Activated naive CD8-positive, alpha-beta T cell treated with anti-CD3 and anti-CD28 coated beads for 36 hours (primary cell): ENCODE measurements at regions not wholly inside any gene's neighbourhood (a gene's known extent, or its start where the extent isn't known, plus 50 kb on each side); places are given as distances from the start of the nearest gene placed in this dataset.
"Not testable (repeated sequence)": the region's sequence is repeated elsewhere in the genome, so short reads cannot be mapped to it uniquely, and the experiment has no call there.

Experiments
- DNase-seq: peaks from one replicate; pipeline ENCODE4 v3.0.0; 2021
- H3K27ac Mint-ChIP-seq: one replicate; pipeline ENCODE4 v1.8.0; 2022; ENCODE audit warnings: mild to moderate bottlenecking, moderate library complexity, mixed read lengths
- H3K27me3 Mint-ChIP-seq: one replicate; pipeline ENCODE4 v1.8.0; 2022; ENCODE audit warnings: mild to moderate bottlenecking, mixed read lengths
- H3K36me3 Mint-ChIP-seq: one replicate; pipeline ENCODE4 v1.8.0; 2021; ENCODE audit warnings: mild to moderate bottlenecking, mixed read lengths
- H3K4me1 Mint-ChIP-seq: one replicate; pipeline ENCODE4 v1.8.0; 2021; ENCODE audit warnings: mixed read lengths
- H3K4me3 Mint-ChIP-seq: one replicate; pipeline ENCODE4 v1.8.0; 2022; ENCODE audit warnings: mild to moderate bottlenecking, moderate library complexity, mixed read lengths
- H3K9me3 Mint-ChIP-seq: one replicate; pipeline ENCODE4 v1.8.0; 2022; ENCODE audit warnings: mixed read lengths

GRCh38 chrX:63285375-63285774 is 65.8 kb downstream of the SPIN4 start:
- Mint-ChIP-seq H3K36me3 (no peaks in the 10 kb centered on the region), H3K4me1 (no peaks in the 10 kb centered on the region), H3K4me3 (no peak overlapping the region), H3K9me3 (peaks cover 7% of the 10 kb centered on the region), H3K27ac (no peak overlapping the region), H3K27me3 (no peaks in the 10 kb centered on the region)
- no peak for DNase-seq

DNA sequence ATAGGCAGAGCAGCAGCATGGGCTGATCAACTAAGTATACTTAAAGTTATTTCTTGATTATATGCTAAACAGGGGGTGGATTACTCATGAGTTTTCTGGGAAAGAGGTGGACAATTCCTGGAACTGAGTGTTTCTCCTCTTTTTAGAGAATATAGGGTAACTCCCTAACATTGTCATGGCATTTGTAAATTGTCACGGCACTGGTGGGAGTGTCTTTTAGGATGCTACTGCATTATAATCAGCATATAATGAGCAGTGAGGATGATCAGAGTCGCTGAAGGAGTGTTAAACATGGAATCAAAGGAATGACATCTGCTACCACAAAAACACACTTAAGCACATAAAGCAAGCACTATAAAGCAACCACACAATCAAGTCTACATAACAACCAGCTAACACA is 66.5 kb downstream of the SPIN4 start:
- DNase-seq = no peak
- Mint-ChIP-seq H3K4me3 (no peak overlapping the region), H3K36me3 (no peaks in the 10 kb centered on the region), H3K27ac (no peak overlapping the region), H3K27me3 (no peaks in the 10 kb centered on the region), H3K9me3 (peaks cover 6% of the 10 kb centered on the region), H3K4me1 (no peaks in the 10 kb centered on the region)

DNA sequence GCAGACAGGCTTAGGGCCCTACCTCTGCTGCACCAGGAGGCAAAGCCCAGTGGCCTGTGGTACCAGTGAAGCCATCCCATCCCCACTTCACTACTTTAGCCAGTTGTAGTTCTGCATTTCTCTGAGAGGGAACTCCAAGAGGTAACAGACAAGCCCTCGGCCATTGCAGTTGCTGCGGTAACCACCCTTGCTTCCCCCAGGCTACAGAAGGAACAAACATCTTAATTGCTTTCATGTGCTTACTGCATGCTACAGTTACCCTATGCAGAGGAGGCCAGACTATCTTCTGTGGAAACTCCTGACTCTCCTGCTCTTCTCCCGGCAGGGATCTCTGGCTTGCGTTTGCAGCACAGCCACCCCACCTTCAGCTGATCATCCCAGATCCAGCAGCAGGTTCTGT is 67.8 kb downstream of the SPIN4 start:
- Mint-ChIP-seq H3K4me1 (no peaks in the 10 kb centered on the region), H3K9me3 (peaks cover 4% of the 10 kb centered on the region), H3K27ac (no peak overlapping the region), H3K4me3 (no peak overlapping the region), H3K27me3 (no peaks in the 10 kb centered on the region), H3K36me3 (no peaks in the 10 kb centered on the region)
- DNase-seq = no peak

DNA sequence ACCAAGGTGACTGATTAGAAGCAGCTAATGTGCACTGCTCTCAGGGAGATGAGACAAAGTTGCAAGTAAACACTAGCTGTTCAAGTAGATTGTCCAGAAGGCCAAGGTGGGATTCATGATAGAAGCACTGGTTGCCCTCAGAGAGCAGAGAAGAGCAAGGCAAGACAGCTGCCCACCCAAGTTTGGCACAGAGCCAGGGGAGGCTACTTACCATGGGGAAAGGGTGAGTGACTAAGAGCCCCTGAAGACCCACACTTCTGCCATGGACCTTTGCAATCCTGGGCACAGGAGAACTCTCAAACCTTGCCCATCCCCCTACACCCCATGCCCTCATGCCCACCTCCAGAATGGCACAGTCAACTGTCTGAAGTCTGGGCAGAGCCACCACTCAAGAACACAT is 68.3 kb downstream of the SPIN4 start:
- no peak for DNase-seq
- H3K4me3 Mint-ChIP-seq = no peak overlapping the region
- no peaks in the 10 kb centered on the region for H3K4me1 Mint-ChIP-seq
- H3K36me3 Mint-ChIP-seq = no peaks in the 10 kb centered on the region
- no peaks in the 10 kb centered on the region for H3K27me3 Mint-ChIP-seq
- no peak overlapping the region for H3K27ac Mint-ChIP-seq
- peaks cover 2% of the 10 kb centered on the region for H3K9me3 Mint-ChIP-seq

DNA sequence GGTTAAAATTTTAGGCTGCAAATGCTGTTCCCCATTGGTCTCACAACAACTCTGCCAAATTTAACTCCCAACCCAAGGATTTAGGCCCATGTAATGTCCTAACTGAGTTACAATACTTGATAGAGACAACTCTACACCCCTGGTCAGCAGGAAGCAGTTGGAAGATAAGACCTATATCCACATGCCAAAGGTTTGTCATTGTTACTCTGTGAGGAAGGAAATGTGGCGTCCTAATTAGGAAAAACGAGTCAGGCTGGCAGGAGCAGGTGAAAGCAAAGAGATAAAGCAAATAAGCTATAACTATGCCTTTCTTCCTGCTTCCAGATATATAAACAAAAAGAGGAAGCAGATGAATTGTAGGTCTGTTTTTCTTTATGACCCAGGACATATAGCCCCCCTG is 69.1 kb downstream of the SPIN4 start:
- no peak for DNase-seq
- H3K4me1 Mint-ChIP-seq = no peaks in the 10 kb centered on the region
- H3K36me3 Mint-ChIP-seq = no peaks in the 10 kb centered on the region
- no peak overlapping the region for H3K4me3 Mint-ChIP-seq
- H3K27me3 Mint-ChIP-seq = no peaks in the 10 kb centered on the region
- H3K9me3 Mint-ChIP-seq = no peaks in the 10 kb centered on the region
- H3K27ac Mint-ChIP-seq = no peak overlapping the region

GRCh38 chrX:63281465-63281864 is 69.7 kb downstream of the SPIN4 start:
- no peak for DNase-seq
- Mint-ChIP-seq H3K27me3 (no peaks in the 10 kb centered on the region), H3K9me3 (no peaks in the 10 kb centered on the region), H3K27ac (no peak overlapping the region), H3K4me3 (no peak overlapping the region), H3K4me1 (no peaks in the 10 kb centered on the region), H3K36me3 (no peaks in the 10 kb centered on the region)

GRCh38 chrX:63277394-63277793 is 73.7 kb downstream of the SPIN4 start:
- H3K36me3 Mint-ChIP-seq, H3K9me3 Mint-ChIP-seq, H3K27me3 Mint-ChIP-seq, H3K4me3 Mint-ChIP-seq, H3K27ac Mint-ChIP-seq, H3K4me1 Mint-ChIP-seq, DNase-seq: not testable (repeated sequence)

GRCh38 chrX:63275127-63275526 is 76.0 kb downstream of the SPIN4 start:
- no peaks in the 10 kb centered on the region for H3K36me3 Mint-ChIP-seq
- H3K4me3 Mint-ChIP-seq = no peak overlapping the region
- no peaks in the 10 kb centered on the region for H3K4me1 Mint-ChIP-seq
- DNase-seq = peak; percentile 1
- H3K27me3 Mint-ChIP-seq = no peaks in the 10 kb centered on the region
- H3K27ac Mint-ChIP-seq = no peak overlapping the region
- H3K9me3 Mint-ChIP-seq = no peaks in the 10 kb centered on the region

GRCh38 chrX:63270873-63271272 is 80.3 kb downstream of the SPIN4 start:
- Mint-ChIP-seq H3K9me3 (no peaks in the 10 kb centered on the region), H3K27me3 (no peaks in the 10 kb centered on the region), H3K36me3 (no peaks in the 10 kb centered on the region), H3K4me3 (no peak overlapping the region), H3K27ac (no peak overlapping the region), H3K4me1 (no peaks in the 10 kb centered on the region)
- DNase-seq = no peak

DNA sequence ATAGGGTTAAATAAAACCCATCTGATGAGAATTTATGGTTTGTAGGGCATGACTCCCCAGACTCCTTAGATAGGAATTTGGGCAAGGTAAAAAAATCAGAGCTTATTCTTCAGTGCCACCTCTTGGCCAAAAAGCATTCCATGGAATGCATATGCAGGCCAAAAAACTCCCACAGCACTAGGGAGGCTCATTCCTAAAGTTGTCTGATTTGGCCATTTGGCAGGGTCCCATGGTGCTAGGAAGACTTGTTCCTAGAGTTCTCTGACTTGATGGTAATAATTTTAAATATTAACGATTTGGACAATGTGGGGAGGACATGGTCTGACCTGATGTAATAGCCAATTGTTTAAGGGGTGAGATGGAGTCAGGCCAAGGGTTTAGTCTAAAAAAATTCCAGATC is 93.0 kb downstream of the SPIN4 start:
- peaks cover 2% of the 10 kb centered on the region for H3K9me3 Mint-ChIP-seq
- no peak overlapping the region for H3K4me3 Mint-ChIP-seq
- H3K4me1 Mint-ChIP-seq = no peaks in the 10 kb centered on the region
- H3K36me3 Mint-ChIP-seq = no peaks in the 10 kb centered on the region
- no peaks in the 10 kb centered on the region for H3K27me3 Mint-ChIP-seq
- H3K27ac Mint-ChIP-seq = no peak overlapping the region
- DNase-seq = no peak

GRCh38 chrX:63250253-63250868 is 100.8 kb downstream of the SPIN4 start:
- no peaks in the 10 kb centered on the region for H3K36me3 Mint-ChIP-seq
- H3K4me1 Mint-ChIP-seq = no peaks in the 10 kb centered on the region
- DNase-seq = peak; percentile 11
- no peaks in the 10 kb centered on the region for H3K27me3 Mint-ChIP-seq
- H3K4me3 Mint-ChIP-seq = no peak overlapping the region
- H3K9me3 Mint-ChIP-seq = no peaks in the 10 kb centered on the region
- H3K27ac Mint-ChIP-seq = no peak overlapping the region

- H3K4me3 Mint-ChIP-seq, H3K27me3 Mint-ChIP-seq, H3K27ac Mint-ChIP-seq, H3K9me3 Mint-ChIP-seq, H3K36me3 Mint-ChIP-seq, DNase-seq, H3K4me1 Mint-ChIP-seq: not testable (repeated sequence)
Observed at GRCh38 chrX:63242689-63243088, 108.4 kb downstream of the SPIN4 start.

DNA sequence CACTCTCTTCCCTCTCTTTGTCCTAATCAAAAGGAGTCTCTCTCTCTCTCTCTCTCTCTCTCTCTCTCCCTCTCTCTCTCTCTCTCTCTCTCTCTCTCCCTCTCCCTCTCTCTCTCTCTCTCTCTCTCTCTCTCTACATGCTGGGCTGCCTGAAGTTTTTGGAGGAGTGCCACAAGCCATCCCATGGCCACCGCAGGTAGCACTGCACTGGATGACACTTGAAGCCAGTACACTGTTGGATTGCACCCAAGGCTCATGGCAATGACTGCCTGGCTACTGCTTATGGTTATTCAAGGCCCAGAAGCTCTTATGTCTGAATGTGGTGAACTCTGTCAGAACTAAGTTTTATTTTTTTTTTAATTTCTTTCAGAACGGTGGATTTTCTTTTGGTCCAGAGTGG is 115.2 kb downstream of the SPIN4 start:
- DNase-seq, H3K4me1 Mint-ChIP-seq, H3K27ac Mint-ChIP-seq, H3K4me3 Mint-ChIP-seq, H3K27me3 Mint-ChIP-seq, H3K9me3 Mint-ChIP-seq, H3K36me3 Mint-ChIP-seq: not testable (repeated sequence)

DNA sequence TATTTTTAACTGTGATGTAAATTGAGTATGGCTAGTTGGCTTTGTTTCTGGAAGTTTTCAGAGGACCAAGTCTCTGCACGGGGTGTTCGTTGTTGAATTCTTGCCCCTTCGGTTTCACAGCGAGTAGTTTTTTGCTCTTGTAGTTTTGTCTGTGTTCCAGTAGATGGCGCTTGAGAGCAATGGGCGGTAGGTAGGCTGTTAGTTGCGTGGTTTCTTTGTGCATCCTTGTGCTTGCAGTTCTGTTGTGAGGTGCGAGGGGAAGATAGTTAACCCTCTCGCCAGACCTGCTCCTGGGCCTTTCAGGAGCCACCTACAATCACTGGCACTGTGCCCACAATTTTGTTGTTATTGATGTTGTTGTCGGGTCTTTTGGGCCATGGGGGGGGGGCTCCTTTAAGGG is 118.1 kb downstream of the SPIN4 start:
- not testable (repeated sequence) for H3K9me3 Mint-ChIP-seq, H3K27ac Mint-ChIP-seq, DNase-seq, H3K27me3 Mint-ChIP-seq, H3K36me3 Mint-ChIP-seq, H3K4me3 Mint-ChIP-seq, H3K4me1 Mint-ChIP-seq

- H3K36me3 Mint-ChIP-seq, H3K4me1 Mint-ChIP-seq, H3K4me3 Mint-ChIP-seq, H3K9me3 Mint-ChIP-seq, DNase-seq, H3K27me3 Mint-ChIP-seq, H3K27ac Mint-ChIP-seq: not testable (repeated sequence)
Observed at GRCh38 chrX:63218202-63218601, 132.9 kb downstream of the SPIN4 start.

DNA sequence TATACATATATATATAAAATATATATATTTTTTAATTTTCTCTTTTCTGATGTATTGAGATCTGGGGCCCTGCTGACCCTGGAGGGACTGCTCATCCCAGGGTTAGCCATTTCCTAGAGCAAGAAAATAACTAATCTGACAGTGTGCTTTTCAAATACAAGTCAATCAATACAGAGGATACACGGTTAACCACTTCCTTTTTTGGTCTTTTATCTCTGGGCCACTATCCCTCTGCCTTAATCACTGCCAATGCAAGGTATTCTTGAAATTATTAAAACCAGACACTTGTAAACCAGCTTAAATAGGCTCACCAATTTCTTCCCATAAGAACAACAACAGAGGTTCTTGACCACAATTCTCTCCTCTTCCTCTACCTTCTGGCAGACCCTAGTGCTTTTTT is 133.6 kb downstream of the SPIN4 start:
- not testable (repeated sequence) for H3K9me3 Mint-ChIP-seq, H3K36me3 Mint-ChIP-seq, H3K4me1 Mint-ChIP-seq, H3K27ac Mint-ChIP-seq, DNase-seq, H3K4me3 Mint-ChIP-seq, H3K27me3 Mint-ChIP-seq

DNA sequence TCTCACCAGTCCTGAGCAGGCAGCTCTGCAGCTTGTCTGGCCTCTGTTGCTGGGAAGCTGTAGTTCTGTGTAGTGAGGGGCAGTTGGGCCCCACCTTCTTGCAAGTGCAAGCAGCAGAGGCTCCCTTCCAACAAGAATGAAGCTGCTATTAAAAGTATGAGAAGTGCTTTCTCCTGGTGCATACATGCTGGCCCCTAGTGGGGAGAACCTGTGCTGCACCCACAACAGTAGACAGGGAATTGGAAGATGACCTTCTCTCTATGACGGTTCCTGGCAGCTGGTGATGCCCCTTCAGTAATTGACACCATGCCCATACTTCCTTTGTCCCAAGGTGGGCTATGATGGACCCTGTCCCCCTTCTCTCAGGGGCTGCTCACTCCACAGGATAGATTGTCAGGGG is 141.5 kb downstream of the SPIN4 start:
- not testable (repeated sequence) for H3K27ac Mint-ChIP-seq, H3K4me3 Mint-ChIP-seq, H3K27me3 Mint-ChIP-seq, H3K9me3 Mint-ChIP-seq, H3K36me3 Mint-ChIP-seq, H3K4me1 Mint-ChIP-seq, DNase-seq
